Tibial nerve (tissue), 4 donors: ENCODE measurements at regions not wholly inside any gene's neighbourhood (a gene's known extent, or its start where the extent isn't known, plus 50 kb on each side); places are given as distances from the start of the nearest gene placed in this dataset.
"Not testable (repeated sequence)": the region's sequence is repeated elsewhere in the genome, so short reads cannot be mapped to it uniquely, and the experiment has no call there.

ENCODE experiments used
- CTCF ChIP-seq, 5 experiments: fragments of 200-600 bp in 3 of 5; fragments of 450-650 bp in 2 of 5; sonication (generic) in 3 of 5; IDR thresholded peaks; one replicate each; pipeline ENCODE4 v1.5.1; 2016 to 2019; ENCODE audit warnings: antibody characterized with exemption in 5 of 5, mild to moderate bottlenecking in 3 of 5, moderate library complexity in 2 of 5
- EP300 ChIP-seq, 2 donors: sonication (generic); formaldehyde crosslinking; IDR thresholded peaks; one replicate each; pipeline ENCODE4 v1.6.1; 2017; ENCODE audit warnings: antibody characterized with exemption in 2 of 2, mild to moderate bottlenecking in 1 of 2

- not testable (repeated sequence) for TF ChIP-seq CTCF, EP300 (IDR thresholded peaks at IDR 0.05)
Measured at GRCh38 chr9:41357918-41358404, 168.8 kb upstream of the ZNG1F start.
